ENCODE measurements at regions not wholly inside any gene's neighbourhood (a gene's known extent, or its start where the extent isn't known, plus 50 kb on each side); places are given as distances from the start of the nearest gene placed in this dataset.

GRCh38 chr6:27747637-27748036, 164.6 kb downstream of the OR2B2 start:
- TF ChIP-seq ZFP30 (CRISPR knock-in tag; IDR thresholded peaks at IDR 0.05) = no peak
- no peak for TF ChIP-seq ZNF70 (CRISPR knock-in tag; IDR thresholded peaks at IDR 0.05)
- no peak for TF ChIP-seq ZFP3 (CRISPR knock-in tag; IDR thresholded peaks at IDR 0.05)
- TF ChIP-seq, protein P1, sequence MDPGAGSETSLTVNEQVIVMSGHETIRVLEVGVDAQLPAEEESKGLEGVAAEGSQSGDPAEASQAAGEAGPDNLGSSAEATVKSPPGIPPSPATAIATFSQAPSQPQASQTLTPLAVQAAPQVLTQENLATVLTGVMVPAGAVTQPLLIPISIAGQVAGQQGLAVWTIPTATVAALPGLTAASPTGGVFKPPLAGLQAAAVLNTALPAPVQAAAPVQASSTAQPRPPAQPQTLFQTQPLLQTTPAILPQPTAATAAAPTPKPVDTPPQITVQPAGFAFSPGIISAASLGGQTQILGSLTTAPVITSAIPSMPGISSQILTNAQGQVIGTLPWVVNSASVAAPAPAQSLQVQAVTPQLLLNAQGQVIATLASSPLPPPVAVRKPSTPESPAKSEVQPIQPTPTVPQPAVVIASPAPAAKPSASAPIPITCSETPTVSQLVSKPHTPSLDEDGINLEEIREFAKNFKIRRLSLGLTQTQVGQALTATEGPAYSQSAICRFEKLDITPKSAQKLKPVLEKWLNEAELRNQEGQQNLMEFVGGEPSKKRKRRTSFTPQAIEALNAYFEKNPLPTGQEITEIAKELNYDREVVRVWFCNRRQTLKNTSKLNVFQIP (CRISPR knock-in tag; IDR thresholded peaks at IDR 0.05; ENCODE audit: borderline replicate concordance, low read depth) = no peak
